ENCODE measurements at regions not wholly inside any gene's neighbourhood (a gene's known extent, or its start where the extent isn't known, plus 50 kb on each side); places are given as distances from the start of the nearest gene placed in this dataset.

DNA sequence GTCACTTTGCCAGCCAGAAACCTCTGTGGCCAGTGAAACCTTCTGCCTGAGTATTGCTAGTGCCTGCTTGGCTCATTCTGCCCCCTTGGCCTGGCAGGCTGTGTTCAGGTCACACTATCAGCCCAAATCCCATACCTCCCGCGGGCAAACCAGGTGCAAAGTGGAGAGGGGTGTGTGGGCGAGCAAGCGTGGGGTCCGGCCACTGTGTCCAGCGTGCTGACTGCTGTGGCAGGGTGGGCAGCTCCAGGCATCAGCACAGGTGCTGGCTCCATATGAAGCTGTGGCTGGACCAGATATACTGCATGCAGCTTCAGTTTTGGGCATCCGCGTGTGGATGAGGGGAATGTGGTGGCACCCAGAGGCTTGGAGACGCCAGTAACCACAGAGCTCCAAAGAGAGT is 576.5 kb upstream of the EDIL3 start:
- ATAC-seq (ENCODE audit: insufficient number of reproducible peaks, low FRiP score, low read depth) (no peak), DNase-seq (ENCODE audit: low spot score) (no peak)
- Histone ChIP-seq H3K4me3 (no peak overlapping the region), H3K4me1 (ENCODE audit: control insufficient read depth in 1 of 2, low read depth in 2 of 2) (no peaks in the 10 kb centered on the region), H3K9me3 (no peaks in the 10 kb centered on the region), H3K36me3 (no peaks in the 10 kb centered on the region), H3K27me3 (replicated peaks; ENCODE audit: insufficient read depth) (no peaks in the 10 kb centered on the region), H3K27ac (no peak overlapping the region)
- TF ChIP-seq, protein P1, sequence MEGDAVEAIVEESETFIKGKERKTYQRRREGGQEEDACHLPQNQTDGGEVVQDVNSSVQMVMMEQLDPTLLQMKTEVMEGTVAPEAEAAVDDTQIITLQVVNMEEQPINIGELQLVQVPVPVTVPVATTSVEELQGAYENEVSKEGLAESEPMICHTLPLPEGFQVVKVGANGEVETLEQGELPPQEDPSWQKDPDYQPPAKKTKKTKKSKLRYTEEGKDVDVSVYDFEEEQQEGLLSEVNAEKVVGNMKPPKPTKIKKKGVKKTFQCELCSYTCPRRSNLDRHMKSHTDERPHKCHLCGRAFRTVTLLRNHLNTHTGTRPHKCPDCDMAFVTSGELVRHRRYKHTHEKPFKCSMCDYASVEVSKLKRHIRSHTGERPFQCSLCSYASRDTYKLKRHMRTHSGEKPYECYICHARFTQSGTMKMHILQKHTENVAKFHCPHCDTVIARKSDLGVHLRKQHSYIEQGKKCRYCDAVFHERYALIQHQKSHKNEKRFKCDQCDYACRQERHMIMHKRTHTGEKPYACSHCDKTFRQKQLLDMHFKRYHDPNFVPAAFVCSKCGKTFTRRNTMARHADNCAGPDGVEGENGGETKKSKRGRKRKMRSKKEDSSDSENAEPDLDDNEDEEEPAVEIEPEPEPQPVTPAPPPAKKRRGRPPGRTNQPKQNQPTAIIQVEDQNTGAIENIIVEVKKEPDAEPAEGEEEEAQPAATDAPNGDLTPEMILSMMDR (IDR thresholded peaks at IDR 0.05): no peak

- TF ChIP-seq, protein P1 (IDR thresholded peaks at IDR 0.05): no peak
- no peak overlapping the region for H3K27ac ChIP-seq
- no peaks in the 10 kb centered on the region for H3K9me3 ChIP-seq
- no peak for DNase-seq (ENCODE audit: low spot score)
- H3K36me3 ChIP-seq: no peaks in the 10 kb centered on the region
- no peaks in the 10 kb centered on the region for H3K27me3 ChIP-seq (replicated peaks; ENCODE audit: insufficient read depth)
- no peaks in the 10 kb centered on the region for H3K4me1 ChIP-seq (ENCODE audit: control insufficient read depth in 1 of 2, low read depth in 2 of 2)
- no peak overlapping the region for H3K4me3 ChIP-seq
- ATAC-seq (ENCODE audit: insufficient number of reproducible peaks, low FRiP score, low read depth): no peak
Observed at GRCh38 chr5:84961903-84962302, 577.2 kb upstream of the EDIL3 start.

GRCh38 chr5:84983093-84983492 is 598.4 kb upstream of the EDIL3 start:
- Histone ChIP-seq H3K9me3 (no peaks in the 10 kb centered on the region), H3K36me3 (no peaks in the 10 kb centered on the region), H3K4me3 (no peak overlapping the region), H3K27me3 (replicated peaks; ENCODE audit: insufficient read depth) (no peaks in the 10 kb centered on the region), H3K4me1 (ENCODE audit: control insufficient read depth in 1 of 2, low read depth in 2 of 2) (no peaks in the 10 kb centered on the region), H3K27ac (no peak overlapping the region)
- ATAC-seq (ENCODE audit: insufficient number of reproducible peaks, low FRiP score, low read depth) (no peak), DNase-seq (ENCODE audit: low spot score) (no peak)
- TF ChIP-seq, protein P1 (IDR thresholded peaks at IDR 0.05): no peak

GRCh38 chr5:84985148-84985547 is 600.5 kb upstream of the EDIL3 start:
- H3K4me3 ChIP-seq: no peak overlapping the region
- ATAC-seq (ENCODE audit: insufficient number of reproducible peaks, low FRiP score, low read depth): no peak
- no peak overlapping the region for H3K27ac ChIP-seq
- DNase-seq (ENCODE audit: low spot score): no peak
- H3K27me3 ChIP-seq (replicated peaks; ENCODE audit: insufficient read depth): no peaks in the 10 kb centered on the region
- no peaks in the 10 kb centered on the region for H3K9me3 ChIP-seq
- H3K36me3 ChIP-seq: no peaks in the 10 kb centered on the region
- TF ChIP-seq, protein P1 (IDR thresholded peaks at IDR 0.05): no peak
- no peaks in the 10 kb centered on the region for H3K4me1 ChIP-seq (ENCODE audit: control insufficient read depth in 1 of 2, low read depth in 2 of 2)

GRCh38 chr5:84986688-84987087 is 602.0 kb upstream of the EDIL3 start:
- Histone ChIP-seq H3K27me3 (replicated peaks; ENCODE audit: insufficient read depth) (no peaks in the 10 kb centered on the region), H3K4me3 (no peak overlapping the region), H3K36me3 (no peaks in the 10 kb centered on the region), H3K27ac (no peak overlapping the region), H3K4me1 (ENCODE audit: control insufficient read depth in 1 of 2, low read depth in 2 of 2) (no peaks in the 10 kb centered on the region), H3K9me3 (no peaks in the 10 kb centered on the region)
- DNase-seq (ENCODE audit: low spot score) (no peak), ATAC-seq (ENCODE audit: insufficient number of reproducible peaks, low FRiP score, low read depth) (no peak)
- TF ChIP-seq, protein P1 (IDR thresholded peaks at IDR 0.05): no peak
